ENCODE measurements at regions not wholly inside any gene's neighbourhood (a gene's known extent, or its start where the extent isn't known, plus 50 kb on each side); places are given as distances from the start of the nearest gene placed in this dataset.

- intact Hi-C loops (cut with micrococcal nuclease): no loop called here
- Mint-ChIP-seq H3K36me3 (ENCODE audit: insufficient read depth, unreplicated experiment) (no peaks in the 10 kb centered on the region), H3K9me3 (ENCODE audit: unreplicated experiment) (no peaks in the 10 kb centered on the region), H3K4me3 (ENCODE audit: unreplicated experiment) (no peak overlapping the region), H3K27ac (ENCODE audit: low read depth, unreplicated experiment) (no peak overlapping the region), H3K27me3 (ENCODE audit: insufficient read depth, unreplicated experiment) (no peaks in the 10 kb centered on the region), H3K4me1 (ENCODE audit: insufficient read depth, unreplicated experiment) (peaks cover 9% of the 10 kb centered on the region)
- DNase-seq (ENCODE audit: unreplicated experiment): peak; percentile 30
- ChIA-PET POLR2A (no interaction called here), CTCF (no interaction called here)
- BruUV-seq (replicated peaks): no TSS peak
- TF ChIP-seq, protein P1, sequence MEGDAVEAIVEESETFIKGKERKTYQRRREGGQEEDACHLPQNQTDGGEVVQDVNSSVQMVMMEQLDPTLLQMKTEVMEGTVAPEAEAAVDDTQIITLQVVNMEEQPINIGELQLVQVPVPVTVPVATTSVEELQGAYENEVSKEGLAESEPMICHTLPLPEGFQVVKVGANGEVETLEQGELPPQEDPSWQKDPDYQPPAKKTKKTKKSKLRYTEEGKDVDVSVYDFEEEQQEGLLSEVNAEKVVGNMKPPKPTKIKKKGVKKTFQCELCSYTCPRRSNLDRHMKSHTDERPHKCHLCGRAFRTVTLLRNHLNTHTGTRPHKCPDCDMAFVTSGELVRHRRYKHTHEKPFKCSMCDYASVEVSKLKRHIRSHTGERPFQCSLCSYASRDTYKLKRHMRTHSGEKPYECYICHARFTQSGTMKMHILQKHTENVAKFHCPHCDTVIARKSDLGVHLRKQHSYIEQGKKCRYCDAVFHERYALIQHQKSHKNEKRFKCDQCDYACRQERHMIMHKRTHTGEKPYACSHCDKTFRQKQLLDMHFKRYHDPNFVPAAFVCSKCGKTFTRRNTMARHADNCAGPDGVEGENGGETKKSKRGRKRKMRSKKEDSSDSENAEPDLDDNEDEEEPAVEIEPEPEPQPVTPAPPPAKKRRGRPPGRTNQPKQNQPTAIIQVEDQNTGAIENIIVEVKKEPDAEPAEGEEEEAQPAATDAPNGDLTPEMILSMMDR (IDR thresholded peaks at IDR 0.05; ENCODE audit: unreplicated experiment): no peak
These were observed 1015.0 kb downstream of the SLITRK1 start for GRCh38 chr13:82867284-82867683.

- POLR2A ChIA-PET: no interaction called here
- TF ChIP-seq, protein P1 (IDR thresholded peaks at IDR 0.05; ENCODE audit: unreplicated experiment): no peak
- Mint-ChIP-seq H3K9me3 (ENCODE audit: unreplicated experiment) (peaks cover 8% of the 10 kb centered on the region), H3K4me3 (ENCODE audit: unreplicated experiment) (no peak overlapping the region), H3K36me3 (ENCODE audit: insufficient read depth, unreplicated experiment) (no peaks in the 10 kb centered on the region), H3K27me3 (ENCODE audit: insufficient read depth, unreplicated experiment) (no peaks in the 10 kb centered on the region), H3K27ac (ENCODE audit: low read depth, unreplicated experiment) (no peak overlapping the region), H3K4me1 (ENCODE audit: insufficient read depth, unreplicated experiment) (no peaks in the 10 kb centered on the region)
- CTCF ChIA-PET: no interaction called here
- intact Hi-C loops (cut with micrococcal nuclease): no loop called here
- no peak for DNase-seq (ENCODE audit: unreplicated experiment)
- no TSS peak for BruUV-seq (replicated peaks)
These were observed 1031.6 kb downstream of the SLITRK1 start for GRCh38 chr13:82850644-82851043.

GRCh38 chr13:82848766-82849165 is 1033.5 kb downstream of the SLITRK1 start:
- BruUV-seq (replicated peaks): no TSS peak
- CTCF ChIA-PET: interaction anchor here (1.0 kb wide), 1 partner anchor 14 kb away, joined by 3 read pairs; no protein-coding TSS in a partner anchor

DNA sequence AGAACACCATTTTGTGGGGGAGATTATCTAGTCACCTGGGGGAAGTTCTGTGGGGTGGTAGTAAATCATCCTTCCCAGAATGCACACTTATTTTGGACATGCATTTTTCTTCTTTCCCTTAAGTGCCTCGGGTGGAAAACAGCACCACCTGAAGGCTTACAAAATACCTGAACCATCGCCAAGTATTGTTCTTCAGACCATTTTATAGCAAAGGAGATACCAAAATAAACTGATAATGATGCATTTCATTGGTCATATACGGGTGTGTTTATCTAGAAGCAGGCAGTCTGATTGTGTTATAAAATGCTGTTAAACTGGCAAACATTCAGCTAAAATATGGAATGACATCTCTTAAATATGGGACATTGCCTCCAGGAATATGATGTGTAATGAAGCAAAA is 1034.7 kb downstream of the SLITRK1 start:
- Mint-ChIP-seq H3K27ac (ENCODE audit: low read depth, unreplicated experiment) (no peak overlapping the region), H3K4me1 (ENCODE audit: insufficient read depth, unreplicated experiment) (no peaks in the 10 kb centered on the region), H3K4me3 (ENCODE audit: unreplicated experiment) (no peak overlapping the region), H3K36me3 (ENCODE audit: insufficient read depth, unreplicated experiment) (no peaks in the 10 kb centered on the region), H3K27me3 (ENCODE audit: insufficient read depth, unreplicated experiment) (no peaks in the 10 kb centered on the region), H3K9me3 (ENCODE audit: unreplicated experiment) (peaks cover 8% of the 10 kb centered on the region)
- intact Hi-C loops (cut with micrococcal nuclease): no loop called here
- ChIA-PET CTCF (interaction anchor here (0.6 to 1.3 kb wide), 6 partner anchors 9 to 370 kb away, joined by 3 to 4 read pairs (median 3); no protein-coding TSS in a partner anchor), POLR2A (no interaction called here)
- TF ChIP-seq, protein P1 (IDR thresholded peaks at IDR 0.05; ENCODE audit: unreplicated experiment): no peak
- DNase-seq (ENCODE audit: unreplicated experiment): peak; percentile 25
- no TSS peak for BruUV-seq (replicated peaks)

More at GRCh38 chr13:82848766-82849165, 1033.5 kb downstream of the SLITRK1 start:
- Mint-ChIP-seq H3K9me3 (ENCODE audit: unreplicated experiment) (peaks cover 8% of the 10 kb centered on the region), H3K27me3 (ENCODE audit: insufficient read depth, unreplicated experiment) (no peaks in the 10 kb centered on the region), H3K4me1 (ENCODE audit: insufficient read depth, unreplicated experiment) (no peaks in the 10 kb centered on the region), H3K27ac (ENCODE audit: low read depth, unreplicated experiment) (no peak overlapping the region), H3K4me3 (ENCODE audit: unreplicated experiment) (no peak overlapping the region), H3K36me3 (ENCODE audit: insufficient read depth, unreplicated experiment) (no peaks in the 10 kb centered on the region)
- TF ChIP-seq, protein P1 (IDR thresholded peaks at IDR 0.05; ENCODE audit: unreplicated experiment): no peak
- intact Hi-C loops (cut with micrococcal nuclease): no loop called here
- POLR2A ChIA-PET: no interaction called here
- DNase-seq (ENCODE audit: unreplicated experiment): no peak
